HEK293T (cell line): ENCODE measurements at regions not wholly inside any gene's neighbourhood (a gene's known extent, or its start where the extent isn't known, plus 50 kb on each side); places are given as distances from the start of the nearest gene placed in this dataset.

Experiments used
- ARNT ChIP-seq: fragments of 450-650 bp; IDR thresholded peaks from 2 replicates; pipeline ENCODE4 v1.6.1; 2017; ENCODE audit warnings: mild to moderate bottlenecking
- BHLHE40 ChIP-seq: fragments of 450-650 bp; IDR thresholded peaks from 2 replicates; pipeline ENCODE4 v1.6.1; 2016; ENCODE audit warnings: mild to moderate bottlenecking, moderate library complexity, borderline replicate concordance
- ELF4 ChIP-seq: fragments of 450-650 bp; IDR thresholded peaks from 2 replicates; pipeline ENCODE4 v1.6.1; 2017; ENCODE audit warnings: antibody characterized with exemption
- FOXA1 ChIP-seq: fragments of 450-650 bp; IDR thresholded peaks from 2 replicates; pipeline ENCODE4 v1.6.1; 2016; ENCODE audit warnings: mild to moderate bottlenecking
- FOXK2 ChIP-seq: fragments of 450-650 bp; IDR thresholded peaks from 2 replicates; pipeline ENCODE4 v1.6.1; 2016; ENCODE audit warnings: mild to moderate bottlenecking
- FOXM1 ChIP-seq: fragments of 450-650 bp; IDR thresholded peaks from 2 replicates; pipeline ENCODE4 v1.6.1; 2017; ENCODE audit warnings: mild to moderate bottlenecking, borderline replicate concordance
- HDGF ChIP-seq: fragments of 450-650 bp; IDR thresholded peaks from 2 replicates; pipeline ENCODE4 v1.6.1; 2017; ENCODE audit warnings: antibody characterized with exemption, borderline replicate concordance
- PKNOX1 ChIP-seq: fragments of 450-650 bp; IDR thresholded peaks from 2 replicates; pipeline ENCODE4 v1.6.1; 2016
- SP1 ChIP-seq: fragments of 450-650 bp; IDR thresholded peaks from 2 replicates; pipeline ENCODE4 v1.6.1; 2017
- TARDBP ChIP-seq: fragments of 450-650 bp; IDR thresholded peaks from 2 replicates; pipeline ENCODE4 v1.6.1; 2016

- TF ChIP-seq ARNT (no peak), FOXM1 (no peak), ELF4 (no peak), HDGF (no peak), FOXA1 (no peak), SP1 (no peak), FOXK2 (no peak), TARDBP (no peak), BHLHE40 (no peak), PKNOX1 (no peak)
These were observed 198.4 kb downstream of the TRIM27 start for GRCh38 chr6:28725274-28725809.
